Sigmoid colon (tissue), 6 donors: ENCODE measurements at regions not wholly inside any gene's neighbourhood (a gene's known extent, or its start where the extent isn't known, plus 50 kb on each side); places are given as distances from the start of the nearest gene placed in this dataset.

Source experiments
- DNase-seq: peaks from one replicate; pipeline ENCODE4 v3.0.0-alpha.2; 2019
- H3K27ac ChIP-seq, 4 donors: fragments of 200-600 bp; sonication (generic); one replicate each; pipeline ENCODE4 v1.5.1; 2016 to 2019; ENCODE audit warnings: mild to moderate bottlenecking in 1 of 4
- H3K27me3 ChIP-seq, 3 donors: fragments of 200-600 bp; sonication (generic); one replicate each; pipeline ENCODE4 v1.5.1; 2019; ENCODE audit warnings: mild to moderate bottlenecking in 1 of 3
- H3K36me3 ChIP-seq, 4 donors: fragments of 200-600 bp; sonication (generic); one replicate each; pipeline ENCODE4 v1.5.1; 2016 to 2019
- H3K4me1 ChIP-seq, 4 donors: fragments of 200-600 bp; sonication (generic); one replicate each; pipeline ENCODE4 v1.5.1; 2017 to 2019
- H3K4me3 ChIP-seq, 4 donors: fragments of 200-600 bp; sonication (generic); one replicate each; pipeline ENCODE4 v1.5.1; 2017 to 2019; ENCODE audit warnings: mild to moderate bottlenecking in 2 of 4, moderate library complexity in 1 of 4
- H3K9me3 ChIP-seq, 4 donors: fragments of 200-600 bp in 3 of 4; sonication (generic) in 3 of 4; one replicate each; pipeline versions ENCODE4 v1.5.1 to v1.6.1; 2013 to 2019
- CTCF ChIP-seq, 4 experiments: fragments of 450-650 bp in 3 of 4; fragments of 200-600 bp in 1 of 4; IDR thresholded peaks; one replicate each; pipeline ENCODE4 v1.5.1; 2016 to 2019; ENCODE audit warnings: antibody characterized with exemption in 4 of 4, mild to moderate bottlenecking in 3 of 4, moderate library complexity in 2 of 4
- EP300 ChIP-seq, 4 donors: sonication (generic); formaldehyde crosslinking; IDR thresholded peaks; one replicate each; pipeline ENCODE4 v1.6.1; 2017; ENCODE audit warnings: antibody characterized with exemption in 4 of 4
- POLR2A ChIP-seq, 2 donors: fragments of 450-650 bp; IDR thresholded peaks; one replicate each; pipeline ENCODE4 v1.6.1; 2016; ENCODE audit warnings: antibody characterized with exemption in 2 of 2, mild to moderate bottlenecking in 2 of 2, moderate library complexity in 2 of 2
- POLR2AphosphoS5 ChIP-seq, 4 donors: sonication (generic); formaldehyde crosslinking; IDR thresholded peaks; one replicate each; pipeline ENCODE4 v1.6.1; 2017; ENCODE audit warnings: antibody characterized with exemption in 4 of 4
- WGBS, 2 donors: extraction: QIAGEN DNeasy Blood & Tissue Kit; methylation state at CpG; one replicate each; pipeline ENCODE4 v1.1.7; 2013; 5-methylcytosine and 5-hydroxymethylcytosine counted together
- intact Hi-C: fragments of 100-400 bp; cut with DNase I; formaldehyde crosslinking; loops from one replicate; pipeline ENCODE4 v1.15.1; 2023
- donor health status: healthy with polysubstance abuse.
- donor health status: healthy.

GRCh38 chr21:22399681-22400514 is 1401.7 kb downstream of the NCAM2 start:
- WGBS, 2 donors, result 27 to 53% methylated on average over 1 of the region's 1 CpG
- intact Hi-C loops, result no loop called here
- no peak overlapping the region for H3K4me3 ChIP-seq
- H3K27me3 ChIP-seq, result no peaks in the 10 kb centered on the region
- H3K27ac ChIP-seq, result no peak overlapping the region
- H3K4me1 ChIP-seq, result no peaks in the 10 kb centered on the region
- TF ChIP-seq POLR2A (IDR thresholded peaks at IDR 0.05), result no peak
- no peak for TF ChIP-seq EP300 (IDR thresholded peaks at IDR 0.05)
- no peak for TF ChIP-seq CTCF (IDR thresholded peaks at IDR 0.05)
- no peak for TF ChIP-seq POLR2AphosphoS5 (IDR thresholded peaks at IDR 0.05)
- DNase-seq, result no peak
- no peaks in the 10 kb centered on the region for H3K9me3 ChIP-seq
- no peaks in the 10 kb centered on the region for H3K36me3 ChIP-seq

- Histone ChIP-seq H3K4me1 (no peaks in the 10 kb centered on the region), H3K36me3 (no peaks in the 10 kb centered on the region), H3K9me3 (peaks cover 0 to 3% (median 0%) of the 10 kb centered on the region in 4 donors), H3K4me3 (no peak overlapping the region), H3K27me3 (no peaks in the 10 kb centered on the region), H3K27ac (no peak overlapping the region)
- TF ChIP-seq POLR2AphosphoS5 (IDR thresholded peaks at IDR 0.05), result no peak
- TF ChIP-seq EP300 (IDR thresholded peaks at IDR 0.05), result no peak
- TF ChIP-seq POLR2A (IDR thresholded peaks at IDR 0.05), result no peak
- TF ChIP-seq CTCF (IDR thresholded peaks at IDR 0.05), result no peak
- no peak for DNase-seq
- WGBS, 2 donors, result 72 to 82% methylated on average over 2 of the region's 2 CpGs
- intact Hi-C loops, result no loop called here
These were observed 1411.4 kb downstream of the NCAM2 start for GRCh38 chr21:22409571-22409970.

- TF ChIP-seq POLR2A (IDR thresholded peaks at IDR 0.05) (no peak), EP300 (IDR thresholded peaks at IDR 0.05) (no peak), POLR2AphosphoS5 (IDR thresholded peaks at IDR 0.05) (no peak), CTCF (IDR thresholded peaks at IDR 0.05) (no peak)
- Histone ChIP-seq H3K36me3 (no peaks in the 10 kb centered on the region), H3K4me3 (no peak overlapping the region), H3K27me3 (no peaks in the 10 kb centered on the region), H3K9me3 (peaks cover 0 to 3% (median 0%) of the 10 kb centered on the region in 4 donors), H3K27ac (no peak overlapping the region), H3K4me1 (no peaks in the 10 kb centered on the region)
- no peak for DNase-seq
- WGBS, 2 donors, result 86 to 91% methylated on average over 1 of the region's 1 CpG
- intact Hi-C loops, result no loop called here
These were observed 1418.3 kb downstream of the NCAM2 start for GRCh38 chr21:22416555-22416954.

GRCh38 chr21:22421416-22422180 is 1423.4 kb downstream of the NCAM2 start:
- no peak overlapping the region for H3K4me3 ChIP-seq
- H3K27ac ChIP-seq, result no peak overlapping the region
- peaks cover 0 to 3% (median 0%) of the 10 kb centered on the region in 4 donors for H3K9me3 ChIP-seq
- H3K36me3 ChIP-seq, result no peaks in the 10 kb centered on the region
- H3K27me3 ChIP-seq, result no peaks in the 10 kb centered on the region
- no peaks in the 10 kb centered on the region for H3K4me1 ChIP-seq
- intact Hi-C loops, result no loop called here
- DNase-seq, result no peak
- WGBS, 2 donors, result 57 to 82% methylated on average over 6 of the region's 6 CpGs
- TF ChIP-seq POLR2AphosphoS5 (IDR thresholded peaks at IDR 0.05) (no peak), POLR2A (IDR thresholded peaks at IDR 0.05) (no peak), EP300 (IDR thresholded peaks at IDR 0.05) (no peak), CTCF (IDR thresholded peaks at IDR 0.05) (no peak)
